OCI-LY7 (cell line): ENCODE measurements at regions not wholly inside any gene's neighbourhood (a gene's known extent, or its start where the extent isn't known, plus 50 kb on each side); places are given as distances from the start of the nearest gene placed in this dataset.

Experiments used
- BruUV-seq: library from RNA; stranded (reverse); fragments of 400-500 nt; replicated peaks from 2 replicates; lab custom pipeline; 2021; lab: Mats Ljungman, UMichigan
- CTCF ChIA-PET: fragments of 300-600 bp; sonication (Branson Sonifier 250); formaldehyde crosslinking; loops from one replicate; lab custom pipeline; 2022; ENCODE audit warnings: antibody characterized with exemption; ENCODE audit not compliant: unreplicated experiment; lab: Charles Lee
- POLR2A ChIA-PET: fragments of 300-600 bp; sonication (Branson Sonifier 250); formaldehyde crosslinking; loops from one replicate; lab custom pipeline; 2022; ENCODE audit warnings: antibody characterized with exemption; lab: Charles Lee
- DNase-seq: peaks from one replicate; pipeline ENCODE4 v3.0.0-alpha.2; 2015; ENCODE audit warnings: low spot score
- H2AFZ ChIP-seq: fragments of 200-600 bp; sonication (generic), shearing (Covaris generic); 2 replicates; pipeline ENCODE4 v1.6.1; 2014; ENCODE audit warnings: mild to moderate bottlenecking, antibody characterized with exemption, low read length, moderate library complexity
- H3K27ac ChIP-seq: fragments of 200-600 bp; sonication (generic); 2 replicates; pipeline ENCODE4 v1.5.1; 2014; ENCODE audit warnings: mixed run types, low read depth, mild to moderate bottlenecking, moderate library complexity, low read length, inconsistent platforms; ENCODE audit not compliant: poor library complexity, severe bottlenecking
- H3K36me3 ChIP-seq: fragments of 200-600 bp; sonication (generic); 2 replicates; pipeline ENCODE4 v1.6.1; 2014; ENCODE audit warnings: mild to moderate bottlenecking, antibody characterized with exemption, low read length, moderate library complexity, mixed read lengths; ENCODE audit not compliant: insufficient read depth
- H3K4me1 ChIP-seq: fragments of 200-600 bp; sonication (generic); 2 replicates; pipeline ENCODE4 v1.5.1; 2014; ENCODE audit warnings: mild to moderate bottlenecking, low read length; ENCODE audit not compliant: insufficient read depth, poor library complexity, severe bottlenecking
- H3K4me2 ChIP-seq: fragments of 200-600 bp; sonication (generic); 2 replicates; pipeline ENCODE4 v1.6.1; 2014; ENCODE audit warnings: mild to moderate bottlenecking, low read length
- H3K4me3 ChIP-seq: fragments of 200-600 bp; sonication (generic); 2 replicates; pipeline ENCODE4 v1.5.1; 2014; ENCODE audit warnings: mild to moderate bottlenecking, low read depth, low read length; ENCODE audit not compliant: poor library complexity, severe bottlenecking
- H3K79me2 ChIP-seq: fragments of 200-600 bp; sonication (generic); 2 replicates; pipeline ENCODE4 v1.6.1; 2016; ENCODE audit warnings: low read depth, mild to moderate bottlenecking, low read length, moderate library complexity, mixed read lengths; ENCODE audit not compliant: insufficient read depth
- H3K9me2 ChIP-seq: fragments of 200-600 bp; sonication (generic); 2 replicates; pipeline ENCODE4 v1.6.1; 2016; ENCODE audit warnings: mild to moderate bottlenecking, low read length, mixed read lengths; ENCODE audit not compliant: insufficient read depth
- H3K9me3 ChIP-seq: fragments of 200-600 bp; sonication (generic); 2 replicates; pipeline ENCODE4 v1.6.1; 2014; ENCODE audit warnings: mild to moderate bottlenecking, mixed run types, low read length, mixed read lengths
- H4K20me1 ChIP-seq: fragments of 200-600 bp; sonication (generic); 2 replicates; pipeline ENCODE4 v1.6.1; 2014; ENCODE audit warnings: mild to moderate bottlenecking, antibody characterized with exemption, low read length, moderate library complexity, mixed read lengths; ENCODE audit not compliant: insufficient read depth
- EZH2phosphoT487 ChIP-seq: fragments of 200-600 bp; sonication (generic); IDR thresholded peaks from 2 replicates; pipeline ENCODE4 v1.6.1; 2018; ENCODE audit warnings: low read depth, borderline replicate concordance, mild to moderate bottlenecking, mixed run types, antibody characterized with exemption, low read length, moderate library complexity, mixed read lengths
- intact Hi-C: fragments of 100-400 bp; cut with micrococcal nuclease; formaldehyde crosslinking; loops from one replicate; pipeline ENCODE4 v1.10.0; 2022; ENCODE audit not compliant: unreplicated experiment
- TF ChIP-seq, protein P1 (sequence below): fragments of 200-600 bp; sonication (generic); conservative IDR thresholded peaks from 2 replicates; pipeline ENCODE4 v1.5.1; 2014; ENCODE audit warnings: mild to moderate bottlenecking, antibody characterized with exemption, low read length, moderate library complexity, mixed read lengths

DNA sequence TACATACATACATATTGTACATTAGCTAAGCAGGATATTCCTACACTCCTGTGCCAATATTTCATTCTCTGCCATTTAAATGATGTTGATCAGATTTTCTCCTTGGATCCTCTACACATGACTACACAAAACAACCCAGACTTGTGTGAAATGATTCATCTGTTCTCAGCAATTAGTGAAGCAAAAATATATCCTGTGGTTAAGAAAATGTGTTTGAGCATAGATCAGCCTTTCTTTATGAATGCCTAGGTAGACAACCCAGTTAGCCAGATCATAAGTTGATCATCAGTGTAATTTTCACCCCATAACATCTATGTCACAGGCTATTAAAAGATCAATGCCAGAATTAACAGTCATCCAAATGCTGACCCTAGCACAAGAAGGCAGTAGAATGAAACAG, 275.2 kb upstream of the EDNRB start:
- POLR2A ChIA-PET, result interaction anchor here (0.6 to 1.2 kb wide), 2 partner anchors 9 to 228 kb away, joined by 3 read pairs; no protein-coding TSS in a partner anchor
- H3K27ac ChIP-seq, result no peak overlapping the region
- no TSS peak for BruUV-seq
- H3K36me3 ChIP-seq, result no peaks in the 10 kb centered on the region
- TF ChIP-seq EZH2phosphoT487, result no peak
- TF ChIP-seq, protein P1, sequence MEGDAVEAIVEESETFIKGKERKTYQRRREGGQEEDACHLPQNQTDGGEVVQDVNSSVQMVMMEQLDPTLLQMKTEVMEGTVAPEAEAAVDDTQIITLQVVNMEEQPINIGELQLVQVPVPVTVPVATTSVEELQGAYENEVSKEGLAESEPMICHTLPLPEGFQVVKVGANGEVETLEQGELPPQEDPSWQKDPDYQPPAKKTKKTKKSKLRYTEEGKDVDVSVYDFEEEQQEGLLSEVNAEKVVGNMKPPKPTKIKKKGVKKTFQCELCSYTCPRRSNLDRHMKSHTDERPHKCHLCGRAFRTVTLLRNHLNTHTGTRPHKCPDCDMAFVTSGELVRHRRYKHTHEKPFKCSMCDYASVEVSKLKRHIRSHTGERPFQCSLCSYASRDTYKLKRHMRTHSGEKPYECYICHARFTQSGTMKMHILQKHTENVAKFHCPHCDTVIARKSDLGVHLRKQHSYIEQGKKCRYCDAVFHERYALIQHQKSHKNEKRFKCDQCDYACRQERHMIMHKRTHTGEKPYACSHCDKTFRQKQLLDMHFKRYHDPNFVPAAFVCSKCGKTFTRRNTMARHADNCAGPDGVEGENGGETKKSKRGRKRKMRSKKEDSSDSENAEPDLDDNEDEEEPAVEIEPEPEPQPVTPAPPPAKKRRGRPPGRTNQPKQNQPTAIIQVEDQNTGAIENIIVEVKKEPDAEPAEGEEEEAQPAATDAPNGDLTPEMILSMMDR, result no peak
- H2AFZ ChIP-seq, result no peak overlapping the region
- H3K79me2 ChIP-seq, result no peaks in the 10 kb centered on the region
- no peaks in the 10 kb centered on the region for H3K9me3 ChIP-seq
- H3K4me3 ChIP-seq, result no peak overlapping the region
- CTCF ChIA-PET, result no interaction called here
- intact Hi-C loops, result no loop called here
- H3K4me1 ChIP-seq, result no peaks in the 10 kb centered on the region
- no peaks in the 10 kb centered on the region for H4K20me1 ChIP-seq
- no peaks in the 10 kb centered on the region for H3K9me2 ChIP-seq
- no peak overlapping the region for H3K4me2 ChIP-seq
- no peak for DNase-seq

DNA sequence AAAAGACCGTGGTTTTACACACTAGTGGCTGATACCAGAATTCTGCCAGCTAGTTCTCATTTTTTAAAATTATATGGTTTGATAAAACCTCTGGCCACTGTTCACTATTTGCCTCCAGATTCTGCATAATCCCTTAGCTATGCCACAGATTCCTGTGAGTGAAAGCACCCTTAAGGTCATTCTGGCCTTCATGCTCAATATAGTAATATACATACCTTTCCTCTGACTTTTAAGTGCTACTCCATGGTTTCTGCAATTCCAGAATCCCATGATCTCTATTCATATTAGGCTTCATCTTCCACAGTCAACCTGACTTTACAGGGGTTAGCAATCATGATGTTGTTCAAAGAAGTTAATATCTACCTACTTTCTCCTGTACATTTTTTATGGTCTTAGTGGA, 274.1 kb upstream of the EDNRB start:
- ChIA-PET POLR2A (interaction anchor here (1.2 kb wide), 1 partner anchor 8 kb away, joined by 3 read pairs; no protein-coding TSS in a partner anchor), CTCF (no interaction called here)
- no TSS peak for BruUV-seq

DNA sequence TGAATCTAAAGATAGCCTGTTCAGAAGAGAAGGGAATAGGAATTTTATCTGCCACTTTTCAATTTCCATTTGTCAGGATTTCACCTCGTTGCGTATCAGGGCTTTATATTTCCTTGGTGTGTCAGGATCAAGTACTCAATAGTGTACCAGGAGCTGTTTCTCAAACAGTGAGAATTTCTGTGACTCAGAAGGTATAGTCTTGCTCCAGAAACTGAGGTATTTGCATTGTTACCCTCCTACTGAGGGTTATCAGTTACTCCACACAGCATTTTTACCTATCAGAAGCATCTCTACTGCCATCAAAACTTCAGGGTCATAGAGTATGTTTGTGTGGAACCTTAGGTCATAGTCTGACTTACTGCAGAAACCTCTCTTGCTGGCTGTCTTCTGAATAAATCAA, 271.7 kb upstream of the EDNRB start:
- ChIA-PET POLR2A (no interaction called here), CTCF (no interaction called here)
- intact Hi-C loops, result no loop called here

More for the DNA sequence above, 274.1 kb upstream of the EDNRB start:
- no peaks in the 10 kb centered on the region for H3K36me3 ChIP-seq
- H3K4me2 ChIP-seq, result no peak overlapping the region
- H4K20me1 ChIP-seq, result no peaks in the 10 kb centered on the region
- H3K4me3 ChIP-seq, result no peak overlapping the region
- no peaks in the 10 kb centered on the region for H3K4me1 ChIP-seq
- no peaks in the 10 kb centered on the region for H3K79me2 ChIP-seq
- intact Hi-C loops, result no loop called here
- H3K9me2 ChIP-seq, result no peaks in the 10 kb centered on the region
- H3K9me3 ChIP-seq, result no peaks in the 10 kb centered on the region
- TF ChIP-seq, protein P1, result no peak
- TF ChIP-seq EZH2phosphoT487, result no peak
- H2AFZ ChIP-seq, result no peak overlapping the region
- no peak for DNase-seq
- no peak overlapping the region for H3K27ac ChIP-seq

More for the DNA sequence above, 271.7 kb upstream of the EDNRB start:
- Histone ChIP-seq H3K9me3 (no peaks in the 10 kb centered on the region), H3K36me3 (no peaks in the 10 kb centered on the region), H3K4me2 (no peak overlapping the region), H3K9me2 (no peaks in the 10 kb centered on the region), H4K20me1 (no peaks in the 10 kb centered on the region), H3K4me1 (no peaks in the 10 kb centered on the region), H3K4me3 (no peak overlapping the region), H3K27ac (no peak overlapping the region), H2AFZ (no peak overlapping the region), H3K79me2 (no peaks in the 10 kb centered on the region)
- no peak for TF ChIP-seq EZH2phosphoT487
- TF ChIP-seq, protein P1, result no peak
- BruUV-seq, result no TSS peak
- no peak for DNase-seq
